ENCODE measurements at regions not wholly inside any gene's neighbourhood (a gene's known extent, or its start where the extent isn't known, plus 50 kb on each side); places are given as distances from the start of the nearest gene placed in this dataset.

DNA sequence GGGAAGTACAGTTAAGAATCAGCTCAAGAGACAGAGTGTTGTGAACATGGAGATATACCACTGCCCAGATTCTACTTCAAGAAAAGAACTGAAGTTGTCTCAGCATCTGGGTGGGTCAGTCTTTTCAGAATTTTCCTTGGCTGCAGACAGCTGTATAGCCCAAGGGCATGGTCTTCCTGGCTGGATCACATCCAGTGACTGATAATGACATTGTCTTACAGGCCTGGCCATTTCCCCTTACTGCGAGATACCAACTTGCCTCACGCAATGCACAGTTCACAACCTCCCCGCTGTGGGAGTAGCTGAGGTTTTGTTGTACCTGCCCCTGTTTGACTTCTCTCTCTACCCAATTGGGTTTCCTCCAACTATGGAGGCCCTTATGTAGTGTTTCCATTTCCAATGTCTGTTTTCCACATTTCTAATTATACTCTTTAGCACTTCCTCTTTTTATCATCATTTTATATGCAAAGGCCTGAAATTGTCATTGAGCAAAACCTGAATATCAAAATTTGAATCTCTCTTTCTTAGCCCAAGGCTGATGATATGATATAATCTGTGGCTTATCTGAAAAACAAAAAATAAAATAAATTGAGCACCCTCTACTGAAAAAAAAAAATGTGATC, 209.1 kb downstream of the NAF1 start:
- no peaks in the 10 kb centered on the region for H3K9me3 ChIP-seq (ENCODE audit: insufficient read depth, low read length)
- H3K4me2 ChIP-seq (ENCODE audit: low read length), result no peak overlapping the region
- no peak overlapping the region for H2AFZ ChIP-seq (ENCODE audit: low read depth, low read length)
- no peaks in the 10 kb centered on the region for H3K36me3 ChIP-seq (replicated peaks; ENCODE audit: low read depth, low read length)
- no peaks in the 10 kb centered on the region for H4K20me1 ChIP-seq (ENCODE audit: insufficient read depth, low read length)
- no peaks in the 10 kb centered on the region for H3K79me2 ChIP-seq (ENCODE audit: low read length)
- no peak overlapping the region for H3K9ac ChIP-seq (ENCODE audit: low read length)
- TF ChIP-seq, protein P1, sequence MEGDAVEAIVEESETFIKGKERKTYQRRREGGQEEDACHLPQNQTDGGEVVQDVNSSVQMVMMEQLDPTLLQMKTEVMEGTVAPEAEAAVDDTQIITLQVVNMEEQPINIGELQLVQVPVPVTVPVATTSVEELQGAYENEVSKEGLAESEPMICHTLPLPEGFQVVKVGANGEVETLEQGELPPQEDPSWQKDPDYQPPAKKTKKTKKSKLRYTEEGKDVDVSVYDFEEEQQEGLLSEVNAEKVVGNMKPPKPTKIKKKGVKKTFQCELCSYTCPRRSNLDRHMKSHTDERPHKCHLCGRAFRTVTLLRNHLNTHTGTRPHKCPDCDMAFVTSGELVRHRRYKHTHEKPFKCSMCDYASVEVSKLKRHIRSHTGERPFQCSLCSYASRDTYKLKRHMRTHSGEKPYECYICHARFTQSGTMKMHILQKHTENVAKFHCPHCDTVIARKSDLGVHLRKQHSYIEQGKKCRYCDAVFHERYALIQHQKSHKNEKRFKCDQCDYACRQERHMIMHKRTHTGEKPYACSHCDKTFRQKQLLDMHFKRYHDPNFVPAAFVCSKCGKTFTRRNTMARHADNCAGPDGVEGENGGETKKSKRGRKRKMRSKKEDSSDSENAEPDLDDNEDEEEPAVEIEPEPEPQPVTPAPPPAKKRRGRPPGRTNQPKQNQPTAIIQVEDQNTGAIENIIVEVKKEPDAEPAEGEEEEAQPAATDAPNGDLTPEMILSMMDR (IDR thresholded peaks at IDR 0.05; ENCODE audit: low read depth, low read length), result no peak
- TF ChIP-seq EZH2phosphoT487 (IDR thresholded peaks at IDR 0.05; ENCODE audit: low read depth), result no peak
- no peak overlapping the region for H3K27ac ChIP-seq (ENCODE audit: low read length)
- no peak overlapping the region for H3K4me3 ChIP-seq (ENCODE audit: low read length)
- H3K27me3 ChIP-seq (ENCODE audit: low read depth, low read length), result 0 out of 2 replicates have a peak, but pooled peaks cover 2% of the 10 kb centered on the region
- peaks cover 14% of the 10 kb centered on the region for H3K4me1 ChIP-seq (ENCODE audit: low read length)

DNA sequence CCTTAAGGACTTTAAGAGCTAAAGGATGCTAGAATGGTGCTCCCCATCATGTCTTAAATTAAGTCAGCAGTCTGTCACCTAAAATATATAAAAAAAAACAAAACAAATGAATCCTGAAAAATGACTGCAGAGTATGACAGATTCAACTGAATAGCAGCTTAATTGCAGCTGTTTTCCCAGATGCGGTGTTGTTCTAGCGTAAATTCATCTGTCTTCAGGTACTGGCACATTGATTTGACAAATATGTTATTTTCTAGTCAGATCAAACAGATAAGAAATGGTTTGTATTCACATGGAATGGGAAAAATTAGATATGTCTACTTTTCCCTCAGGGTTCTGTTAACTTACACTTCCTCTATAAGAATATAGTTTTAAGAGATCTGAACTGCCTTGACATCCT, 211.7 kb downstream of the NAF1 start:
- Histone ChIP-seq H3K79me2 (ENCODE audit: low read length) (no peaks in the 10 kb centered on the region), H3K9ac (ENCODE audit: low read length) (no peak overlapping the region), H3K36me3 (replicated peaks; ENCODE audit: low read depth, low read length) (no peaks in the 10 kb centered on the region), H3K4me2 (ENCODE audit: low read length) (no peak overlapping the region), H3K9me3 (ENCODE audit: insufficient read depth, low read length) (no peaks in the 10 kb centered on the region), H3K4me1 (ENCODE audit: low read length) (peaks cover 20% of the 10 kb centered on the region), H4K20me1 (ENCODE audit: insufficient read depth, low read length) (no peaks in the 10 kb centered on the region), H2AFZ (ENCODE audit: low read depth, low read length) (no peak overlapping the region), H3K27ac (ENCODE audit: low read length) (no peak overlapping the region), H3K27me3 (ENCODE audit: low read depth, low read length) (no peaks in the 10 kb centered on the region), H3K4me3 (ENCODE audit: low read length) (no peak overlapping the region)
- no peak for TF ChIP-seq EZH2phosphoT487 (IDR thresholded peaks at IDR 0.05; ENCODE audit: low read depth)
- TF ChIP-seq, protein P1 (IDR thresholded peaks at IDR 0.05; ENCODE audit: low read depth, low read length), result no peak

DNA sequence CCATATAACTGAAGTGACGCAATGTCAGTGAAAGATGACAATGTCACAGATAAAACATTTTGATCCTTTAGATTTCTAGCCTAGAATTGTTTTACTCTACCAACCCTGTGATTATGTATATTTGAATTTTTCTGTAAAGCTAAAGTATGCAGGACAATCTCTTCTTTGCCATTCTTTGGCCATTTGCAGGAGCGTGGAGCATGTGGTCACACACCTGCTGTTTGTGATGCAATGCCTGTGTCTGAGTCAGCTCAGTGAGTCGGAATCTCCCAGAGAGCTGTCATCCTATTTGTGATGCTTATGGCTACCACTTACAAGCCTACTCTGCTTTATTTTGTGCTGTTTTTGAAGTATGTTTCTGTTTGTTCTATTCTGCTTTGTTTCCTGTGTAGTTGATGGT, 214.5 kb downstream of the NAF1 start:
- no peak overlapping the region for H3K4me3 ChIP-seq (ENCODE audit: low read length)
- no peaks in the 10 kb centered on the region for H4K20me1 ChIP-seq (ENCODE audit: insufficient read depth, low read length)
- H3K9ac ChIP-seq (ENCODE audit: low read length), result no peak overlapping the region
- no peaks in the 10 kb centered on the region for H3K9me3 ChIP-seq (ENCODE audit: insufficient read depth, low read length)
- H3K27me3 ChIP-seq (ENCODE audit: low read depth, low read length), result no peaks in the 10 kb centered on the region
- no peaks in the 10 kb centered on the region for H3K36me3 ChIP-seq (replicated peaks; ENCODE audit: low read depth, low read length)
- H3K79me2 ChIP-seq (ENCODE audit: low read length), result no peaks in the 10 kb centered on the region
- TF ChIP-seq EZH2phosphoT487 (IDR thresholded peaks at IDR 0.05; ENCODE audit: low read depth), result no peak
- TF ChIP-seq, protein P1 (IDR thresholded peaks at IDR 0.05; ENCODE audit: low read depth, low read length), result no peak
- peaks cover 6% of the 10 kb centered on the region; the same call in 1 of the 2 replicates for H3K4me1 ChIP-seq (ENCODE audit: low read length)
- H2AFZ ChIP-seq (ENCODE audit: low read depth, low read length), result no peak overlapping the region
- no peak overlapping the region for H3K27ac ChIP-seq (ENCODE audit: low read length)
- H3K4me2 ChIP-seq (ENCODE audit: low read length), result no peak overlapping the region

DNA sequence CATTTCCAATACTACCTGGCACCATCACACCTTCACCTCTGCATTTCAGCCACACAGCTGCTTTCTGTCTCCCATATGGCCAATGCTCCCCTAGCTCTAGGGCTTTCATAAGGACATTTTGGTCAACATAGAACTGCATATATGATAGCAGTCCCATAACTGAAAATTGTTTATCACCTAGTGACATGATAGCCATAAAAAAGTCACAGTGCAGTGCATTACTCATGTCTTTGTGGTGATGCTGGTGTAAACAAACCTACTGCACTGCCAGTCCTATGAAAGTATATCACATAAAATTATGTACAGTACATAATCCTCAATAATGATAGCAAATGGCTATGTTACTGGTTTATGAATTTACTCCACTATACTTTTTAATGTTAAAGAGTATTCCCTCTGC, 221.0 kb downstream of the NAF1 start:
- Histone ChIP-seq H3K27ac (ENCODE audit: low read length) (no peak overlapping the region), H3K27me3 (ENCODE audit: low read depth, low read length) (no peaks in the 10 kb centered on the region), H3K9me3 (ENCODE audit: insufficient read depth, low read length) (no peaks in the 10 kb centered on the region), H3K9ac (ENCODE audit: low read length) (no peak overlapping the region), H3K4me1 (ENCODE audit: low read length) (no peaks in the 10 kb centered on the region), H3K79me2 (ENCODE audit: low read length) (no peaks in the 10 kb centered on the region), H3K36me3 (replicated peaks; ENCODE audit: low read depth, low read length) (no peaks in the 10 kb centered on the region), H3K4me2 (ENCODE audit: low read length) (no peak overlapping the region), H4K20me1 (ENCODE audit: insufficient read depth, low read length) (no peaks in the 10 kb centered on the region), H3K4me3 (ENCODE audit: low read length) (no peak overlapping the region), H2AFZ (ENCODE audit: low read depth, low read length) (no peak overlapping the region)
- TF ChIP-seq, protein P1 (IDR thresholded peaks at IDR 0.05; ENCODE audit: low read depth, low read length), result no peak
- TF ChIP-seq EZH2phosphoT487 (IDR thresholded peaks at IDR 0.05; ENCODE audit: low read depth), result no peak
